ENCODE measurements at regions not wholly inside any gene's neighbourhood (a gene's known extent, or its start where the extent isn't known, plus 50 kb on each side); places are given as distances from the start of the nearest gene placed in this dataset.

- TF ChIP-seq CTCF (IDR thresholded peaks at IDR 0.05), result no peak
- TF ChIP-seq POLR2AphosphoS5 (IDR thresholded peaks at IDR 0.05), result no peak
These were observed 250.4 kb upstream of the N4BP1 start for GRCh38 chr16:48860341-48860740.
